Embryonic facial prominence (tissue), 1 donor: ENCODE measurements at regions not wholly inside any gene's neighbourhood (a gene's known extent, or its start where the extent isn't known, plus 50 kb on each side); places are given as distances from the start of the nearest gene placed in this dataset.
A peak's percentile ranks its signal among the peaks of the same experiment; 100 is the strongest.

Experiments
- DNase-seq: peaks from one replicate; pipeline ENCODE4 v3.0.0-alpha.2; 2016; ENCODE audit errors: extremely low spot score

DNA sequence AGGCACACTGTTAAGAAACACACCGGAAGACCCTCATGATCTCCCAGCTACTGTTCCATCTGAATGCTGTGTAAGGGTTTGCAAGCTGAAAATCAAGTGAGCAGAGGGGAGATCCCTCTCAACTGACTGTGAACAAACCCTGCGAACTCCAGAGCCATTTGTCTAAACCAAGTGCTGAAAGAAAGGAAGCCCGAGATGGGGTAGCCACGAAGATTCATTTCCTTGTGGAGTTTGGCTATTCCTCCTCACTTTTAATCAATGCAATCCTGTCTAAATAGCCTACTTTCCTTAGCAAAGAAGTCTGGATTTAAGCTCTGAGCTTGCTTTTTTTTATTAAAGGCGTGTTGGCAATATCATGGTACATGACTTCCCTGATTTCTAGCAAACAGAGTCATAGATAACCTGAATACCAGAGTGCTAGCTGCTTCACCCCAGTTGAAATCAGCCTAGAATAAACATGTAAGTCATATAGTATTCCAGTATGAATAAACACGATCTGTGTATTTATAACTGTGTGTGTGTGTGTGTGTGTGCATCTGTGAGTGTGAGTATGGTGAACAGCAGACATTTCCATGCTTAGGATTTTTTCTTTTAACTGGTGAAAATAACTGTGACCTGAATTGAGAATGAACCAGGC lies 365.2 kb downstream of the ZNF521 start:
- DNase-seq, result no peak

DNA sequence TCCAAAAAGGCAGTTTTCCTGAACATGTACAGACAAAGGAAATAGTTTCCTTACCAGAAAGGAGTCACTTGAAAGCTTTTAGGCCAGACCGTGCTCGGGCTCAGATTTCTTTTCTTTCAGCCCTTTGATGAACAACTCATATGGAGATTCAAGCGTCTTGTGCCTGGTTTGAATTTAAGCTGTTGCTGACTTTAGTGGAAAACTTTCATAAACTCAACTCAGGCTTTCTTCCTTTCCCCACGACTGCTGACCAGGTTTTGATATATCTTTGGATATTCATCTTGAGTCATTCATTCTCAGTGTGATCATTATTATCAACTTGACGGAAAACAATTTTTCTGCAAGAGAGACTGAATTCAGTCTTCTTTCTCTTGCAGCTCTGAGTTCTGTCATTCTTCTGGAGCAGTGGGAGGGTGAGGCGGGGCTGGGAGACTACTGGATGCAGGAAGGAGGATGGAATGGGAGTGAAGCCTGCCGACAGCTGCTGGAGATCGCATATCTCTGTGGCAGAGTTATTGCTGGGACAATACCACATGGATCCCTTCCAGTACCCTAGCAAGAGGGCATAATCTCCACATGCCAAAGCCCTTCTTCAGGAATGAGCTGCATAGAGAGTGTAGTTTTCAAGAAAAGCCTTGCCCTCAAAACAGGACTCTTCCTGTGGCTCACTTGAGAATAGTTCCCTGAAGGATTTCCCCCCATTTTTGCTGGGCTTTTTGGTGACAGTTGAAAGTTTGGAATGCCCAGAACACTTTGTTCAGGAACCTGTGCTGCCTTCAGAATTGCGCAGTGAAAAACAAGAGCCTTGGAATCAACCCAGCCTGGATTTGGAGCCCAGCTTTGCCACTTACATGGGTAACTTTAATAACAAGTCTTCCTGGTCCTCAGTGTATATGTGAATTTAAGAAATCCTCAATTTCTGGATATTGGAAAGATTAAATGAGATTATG lies 364.4 kb downstream of the ZNF521 start:
- peak; percentile 82 for DNase-seq

DNA sequence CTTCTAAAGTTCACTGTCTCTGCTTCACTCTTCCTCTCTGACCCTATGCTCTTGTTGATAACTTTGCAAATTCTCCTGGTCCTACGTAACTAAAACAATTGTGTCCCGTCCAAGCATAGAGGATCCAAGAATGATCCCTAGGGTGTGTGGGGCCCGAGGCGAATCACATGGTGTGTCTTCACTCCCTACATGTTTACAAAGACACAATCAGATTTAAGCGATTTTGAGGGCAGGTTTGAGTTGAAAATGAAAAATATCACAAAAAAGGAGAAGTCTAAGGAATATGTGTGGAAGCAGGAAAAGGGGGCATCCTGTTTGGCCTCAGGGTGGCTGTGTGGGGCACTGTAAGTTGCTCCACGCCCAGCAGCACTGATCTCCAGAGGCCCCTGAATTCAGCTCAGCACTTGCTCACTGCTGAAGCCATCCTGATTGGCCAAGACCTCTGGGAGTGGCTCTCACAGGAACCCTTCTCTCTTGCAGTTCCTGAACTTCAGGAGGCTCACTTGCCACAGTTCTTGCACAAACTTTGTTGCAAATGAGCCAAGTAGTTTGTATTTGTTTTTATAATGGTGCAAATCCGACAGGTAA lies 363.6 kb downstream of the ZNF521 start:
- DNase-seq, result no peak

DNA sequence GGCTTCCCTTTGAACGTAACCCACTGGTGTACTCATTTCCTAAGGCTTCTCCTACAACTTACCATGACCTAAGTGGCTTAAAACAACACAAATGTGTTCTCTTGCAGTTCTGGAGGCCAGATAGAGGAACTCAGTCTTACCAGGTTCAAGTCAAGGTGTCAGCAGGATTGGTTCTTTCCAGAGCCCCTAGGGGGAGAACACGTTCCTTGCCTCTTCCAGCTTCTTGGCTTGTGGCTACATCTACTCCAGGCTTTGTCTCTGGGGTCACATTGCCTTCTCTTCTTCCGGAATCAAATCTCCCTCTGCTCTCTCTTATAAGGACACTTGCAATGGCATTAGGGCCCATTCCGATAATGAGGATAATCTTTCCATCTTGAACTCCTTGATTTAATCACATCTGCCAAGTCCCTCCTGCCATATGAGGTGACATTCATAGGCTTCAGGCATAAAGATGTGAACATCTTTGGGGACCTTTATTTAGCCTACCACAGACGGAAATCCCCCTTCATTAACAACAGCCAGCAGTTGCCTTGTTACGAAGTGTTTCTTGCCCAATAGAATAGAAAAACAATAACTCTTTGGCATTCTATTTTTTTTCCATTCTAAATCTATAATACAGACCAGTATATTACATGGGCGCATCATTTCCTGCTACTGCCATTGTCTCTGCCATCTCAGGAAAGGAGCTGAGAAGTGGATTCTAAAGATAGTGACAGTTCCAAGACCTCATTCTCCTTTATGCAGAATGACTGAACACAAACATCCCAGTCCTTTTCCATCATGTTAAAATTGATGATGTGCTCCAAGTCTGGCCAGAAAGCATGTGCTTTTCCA lies 362.0 kb downstream of the ZNF521 start:
- DNase-seq, result no peak

DNA sequence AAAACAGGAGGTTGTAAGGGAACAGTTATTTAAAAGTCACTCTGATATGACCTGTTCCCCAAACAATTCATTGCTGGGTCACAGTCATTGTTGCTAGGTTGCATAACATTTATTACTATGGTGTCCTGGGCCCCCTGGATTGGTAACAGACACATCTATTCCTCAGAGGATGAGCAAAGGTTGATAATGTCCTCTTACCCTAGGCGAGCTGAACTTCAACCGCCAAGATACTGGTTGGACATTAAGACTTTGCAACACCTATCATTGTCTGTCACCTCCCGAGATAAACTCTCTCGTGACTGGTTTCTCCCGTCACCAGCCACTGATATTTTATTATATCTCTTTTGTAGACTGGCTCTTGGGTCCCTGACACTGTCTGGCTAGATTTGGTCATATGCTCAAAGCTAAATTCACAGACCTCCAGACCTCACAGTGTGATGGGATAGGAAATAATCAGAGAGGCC lies 361.3 kb downstream of the ZNF521 start:
- DNase-seq, result no peak

DNA sequence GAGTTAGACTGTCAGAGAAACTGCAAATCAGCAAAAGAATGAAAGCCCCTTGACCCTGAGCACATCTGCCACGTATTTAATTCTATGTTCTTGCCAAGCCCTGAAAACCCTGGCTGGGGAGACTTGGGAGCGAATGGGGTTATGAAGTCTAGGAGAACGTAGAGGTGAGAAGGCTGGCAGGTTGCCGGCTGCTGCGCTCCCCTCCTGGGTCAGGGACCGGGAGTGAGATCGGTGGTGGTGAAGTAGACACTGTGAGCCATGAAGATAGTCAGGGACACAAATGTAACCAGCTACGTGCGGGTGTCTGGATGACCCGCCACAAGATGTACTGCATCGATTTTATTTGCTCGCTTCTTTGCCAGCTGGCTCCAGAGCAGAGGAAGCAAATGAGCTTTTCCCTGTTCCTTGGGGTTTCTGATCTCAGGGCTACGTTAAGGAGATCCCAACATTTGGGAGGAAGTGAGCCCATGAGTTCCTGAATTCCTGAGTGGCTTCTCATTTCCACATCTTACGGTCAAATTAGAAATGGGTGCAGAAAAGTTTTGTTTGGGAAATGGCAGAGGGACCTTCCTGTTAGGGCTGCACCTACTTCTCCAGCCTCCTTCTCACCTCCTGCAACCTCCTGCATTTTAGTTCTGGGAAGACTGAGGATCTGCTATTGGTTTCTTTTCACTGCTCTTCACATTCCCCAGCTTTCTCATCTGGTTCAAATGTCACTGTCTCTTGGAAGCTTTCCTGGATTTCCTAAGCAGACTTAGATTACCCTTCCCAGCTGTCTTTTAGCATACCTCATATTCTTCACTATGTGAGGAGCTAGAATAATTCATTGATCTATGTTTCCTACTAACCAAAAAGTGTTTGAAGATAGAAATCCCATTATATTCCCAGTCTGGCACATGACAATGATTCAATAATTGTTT lies 360.6 kb downstream of the ZNF521 start:
- no peak for DNase-seq

DNA sequence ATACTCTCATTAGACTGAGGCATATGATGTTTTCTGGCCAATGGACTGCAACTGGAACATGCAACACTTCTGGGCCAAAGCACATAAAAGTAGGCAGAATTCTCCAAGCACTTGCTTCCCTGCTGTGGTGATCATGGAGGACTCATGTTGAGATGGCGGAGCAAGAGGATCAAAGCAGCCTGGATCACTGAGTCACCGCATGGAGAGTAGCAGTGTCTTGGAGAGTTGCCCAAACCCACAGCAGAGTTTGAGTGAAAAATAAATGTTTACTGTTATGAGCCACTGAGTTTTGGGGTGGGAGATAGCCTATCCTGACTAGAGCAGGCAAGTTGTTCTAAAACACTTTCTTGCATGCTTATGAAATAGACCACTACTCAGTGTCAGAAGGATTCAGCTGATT lies 359.5 kb downstream of the ZNF521 start:
- no peak for DNase-seq

DNA sequence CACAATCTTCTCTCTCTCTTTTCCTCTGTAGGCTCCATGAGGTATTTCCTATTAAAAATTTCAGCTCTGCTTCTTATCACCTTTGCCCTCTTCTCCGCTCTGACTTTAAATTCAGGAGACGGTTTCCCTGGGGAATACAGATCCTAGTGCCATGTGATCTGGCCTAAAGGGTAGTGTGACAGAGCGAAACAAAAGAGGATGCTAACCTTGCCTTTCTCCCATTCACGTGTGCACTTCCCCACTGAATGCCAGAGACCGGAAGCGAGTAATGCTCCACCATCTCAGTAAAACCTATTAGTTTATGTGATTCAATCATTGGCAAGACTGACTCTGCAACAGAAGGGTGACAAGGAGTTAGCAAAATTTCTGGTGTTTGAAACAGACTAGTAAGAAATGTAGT lies 358.3 kb downstream of the ZNF521 start:
- DNase-seq, result no peak

DNA sequence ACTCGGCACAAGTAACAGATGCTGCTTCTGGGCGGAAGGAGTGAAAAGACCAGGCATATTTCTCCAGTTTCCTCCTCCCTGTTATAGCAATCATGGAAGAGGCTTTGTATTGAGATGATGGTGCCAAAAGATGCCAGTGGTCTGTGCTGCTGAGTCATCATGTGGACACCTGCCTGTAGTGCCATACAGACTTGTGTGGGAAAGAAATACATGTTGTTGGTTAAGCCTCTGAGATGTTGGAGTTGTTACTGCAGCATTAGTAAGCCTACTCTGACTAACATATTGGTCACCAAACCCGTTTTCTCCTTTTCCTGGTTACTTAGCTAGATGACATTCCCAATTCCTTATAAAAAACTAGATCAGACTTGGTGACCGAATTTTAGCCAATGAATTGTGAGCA lies 356.9 kb downstream of the ZNF521 start:
- no peak for DNase-seq

DNA sequence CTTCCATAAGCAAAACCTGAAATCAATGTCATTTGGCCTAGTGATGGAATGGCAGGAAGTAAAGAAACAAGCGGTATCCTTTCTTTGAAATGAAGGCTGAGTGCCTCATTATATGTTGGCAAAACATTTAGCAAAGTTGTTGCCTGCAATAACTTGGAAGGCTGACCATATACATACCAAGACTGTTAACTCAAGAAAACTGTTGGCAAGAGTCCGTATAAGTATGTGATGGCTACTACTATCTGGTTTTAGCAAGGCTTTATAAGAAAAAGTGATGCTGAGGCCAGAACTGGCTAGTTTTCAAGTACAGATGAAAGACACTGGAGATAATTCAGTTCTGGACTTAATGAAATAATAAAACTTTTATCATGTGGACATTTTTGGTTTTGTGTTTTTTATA lies 356.2 kb downstream of the ZNF521 start:
- no peak for DNase-seq

DNA sequence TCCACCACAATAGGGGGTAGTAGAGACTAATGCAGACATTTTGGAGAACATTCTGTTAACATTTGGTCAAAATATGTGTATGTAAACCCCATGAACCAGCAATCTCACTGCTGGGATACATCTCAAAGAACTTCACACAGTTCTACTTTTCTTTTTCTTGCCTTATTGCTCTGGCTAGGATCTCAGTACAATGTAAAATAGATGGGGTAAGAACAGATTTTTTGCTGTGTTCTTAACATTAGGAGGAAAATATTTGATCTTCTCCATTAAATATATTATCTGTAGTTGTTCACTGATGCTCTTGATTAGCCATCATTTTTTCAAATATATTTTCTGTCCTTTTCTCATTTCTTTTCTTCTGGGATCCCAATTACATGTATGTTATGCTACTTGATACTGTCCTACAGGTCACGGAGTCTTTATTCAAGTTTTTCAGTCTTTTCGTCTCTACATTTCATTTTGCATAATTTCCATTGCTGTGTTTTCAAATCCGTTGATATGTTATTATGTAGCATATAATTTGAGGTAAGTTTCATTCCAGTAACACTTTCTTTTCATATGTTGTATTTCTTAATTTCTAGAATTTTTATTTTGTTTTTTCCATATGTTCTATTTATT lies 352.2 kb downstream of the ZNF521 start:
- DNase-seq, result no peak

DNA sequence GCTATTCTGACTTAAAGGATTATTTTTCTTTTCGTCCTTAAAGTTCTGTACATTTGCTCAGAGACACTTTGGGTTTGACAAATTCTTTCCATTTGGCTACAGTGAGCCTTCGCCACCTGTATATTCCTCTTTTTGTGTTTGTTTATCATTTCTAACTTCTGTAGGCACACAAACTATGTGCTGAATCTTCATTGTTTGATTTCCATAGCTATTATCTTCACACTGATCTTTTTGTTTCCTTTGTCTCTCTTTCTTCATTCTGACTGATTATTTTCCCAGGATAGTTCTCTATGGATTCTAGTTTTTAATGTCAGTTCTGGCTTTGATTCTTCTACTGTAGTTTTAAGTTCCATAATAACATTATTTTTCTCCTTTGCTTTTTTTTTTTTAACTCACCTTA lies 350.2 kb downstream of the ZNF521 start:
- no peak for DNase-seq

DNA sequence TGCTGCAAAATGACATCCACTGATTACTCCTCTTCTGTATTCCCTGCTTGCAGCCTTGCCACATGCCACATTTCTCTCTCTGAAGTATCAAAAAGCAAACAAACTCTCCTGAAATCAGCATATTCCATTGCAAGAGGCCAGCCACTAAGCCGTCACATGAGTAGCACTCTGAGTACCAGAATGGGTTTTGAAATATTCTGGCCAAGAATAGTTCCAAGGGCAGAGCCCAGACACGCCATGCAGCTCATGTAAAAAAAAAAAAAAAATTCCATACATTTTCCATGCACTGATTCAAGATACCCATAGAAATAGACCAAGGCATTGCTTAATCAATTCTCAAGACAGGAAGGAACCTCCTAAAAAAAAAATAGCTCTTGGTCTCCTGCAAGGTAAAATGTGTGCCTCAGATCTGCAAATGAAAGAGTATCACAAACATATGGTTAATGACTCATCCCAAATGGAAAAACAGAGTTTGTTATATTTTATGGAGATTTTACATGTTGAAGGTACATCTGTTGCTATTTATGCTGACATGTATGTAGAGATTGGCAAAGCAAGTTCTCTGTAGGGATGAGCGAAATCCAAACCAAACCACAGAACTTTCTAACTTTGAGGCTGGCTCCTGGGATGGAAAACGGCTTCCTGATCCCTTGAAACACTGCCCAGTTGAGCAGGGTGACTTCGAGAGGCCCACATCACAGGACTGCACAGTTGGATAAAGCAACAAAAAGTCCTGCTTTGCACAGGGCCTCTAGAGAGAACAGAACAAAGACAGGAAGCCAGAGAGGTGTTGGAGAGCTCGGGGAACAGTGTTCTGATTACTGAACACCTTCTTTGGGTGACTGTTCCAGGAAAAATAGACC lies 346.2 kb downstream of the ZNF521 start:
- DNase-seq, result peak; percentile 75

DNA sequence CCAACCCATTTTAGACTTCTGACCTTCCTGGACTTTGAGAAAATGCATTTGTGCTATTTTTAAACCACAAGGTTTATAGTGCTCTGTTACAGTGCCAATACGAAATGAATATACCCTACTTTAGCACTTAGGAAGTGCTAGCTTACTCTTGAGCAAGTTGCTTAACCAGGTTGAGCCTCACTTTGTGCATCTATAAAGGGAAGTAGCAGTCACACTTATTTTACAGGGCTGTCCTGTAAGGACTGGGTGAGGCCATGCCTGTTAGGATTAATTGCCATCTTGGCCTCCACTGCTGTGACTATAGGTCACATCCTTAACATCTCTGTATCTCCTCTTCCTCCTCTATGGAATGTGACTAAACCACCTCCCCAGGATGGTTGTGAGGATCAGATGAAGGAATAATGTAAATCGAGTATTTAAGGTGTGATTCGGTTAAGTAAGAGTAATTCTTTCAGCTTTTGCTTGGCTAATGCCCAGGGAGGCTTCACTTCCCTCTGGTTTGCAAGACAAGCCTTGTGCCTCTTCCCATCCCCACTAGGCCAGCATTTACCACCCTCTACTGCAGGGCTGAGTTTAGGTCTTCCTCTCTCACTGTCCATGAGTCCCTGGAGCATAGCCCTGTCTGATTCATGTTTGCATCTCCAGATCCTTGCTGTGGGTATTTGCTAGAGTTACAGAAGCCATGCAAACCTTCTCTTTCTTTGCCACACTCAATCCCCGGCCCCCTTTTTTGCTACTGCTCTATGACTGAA lies 341.2 kb downstream of the ZNF521 start:
- no peak for DNase-seq
